Activated naive CD4-positive, alpha-beta T cell treated with anti-CD3 and anti-CD28 coated beads, Interleukin-2, amount 50 U/mL, for 16 hours (primary cell): ENCODE measurements at regions not wholly inside any gene's neighbourhood (a gene's known extent, or its start where the extent isn't known, plus 50 kb on each side); places are given as distances from the start of the nearest gene placed in this dataset.

ENCODE experiments used
- DNase-seq: peaks from one replicate; pipeline ENCODE4 v3.0.0-alpha.2; 2020

- no peak for DNase-seq
Measured at GRCh38 chr12:84660139-84660538, 252.5 kb downstream of the SLC6A15 start.

GRCh38 chr12:84658877-84659276 lies 253.7 kb downstream of the SLC6A15 start:
- no peak for DNase-seq

GRCh38 chr12:84656705-84657104 lies 255.9 kb downstream of the SLC6A15 start:
- no peak for DNase-seq

- DNase-seq = no peak
Measured at GRCh38 chr12:84653482-84653881, 259.1 kb downstream of the SLC6A15 start.

- DNase-seq = no peak
Measured at GRCh38 chr12:84648425-84648824, 264.2 kb downstream of the SLC6A15 start.

GRCh38 chr12:84644908-84645307 lies 267.7 kb downstream of the SLC6A15 start:
- no peak for DNase-seq

- no peak for DNase-seq
Measured at GRCh38 chr12:84643993-84644392, 268.6 kb downstream of the SLC6A15 start.

GRCh38 chr12:84641940-84642545 lies 270.6 kb downstream of the SLC6A15 start:
- DNase-seq = no peak

- no peak for DNase-seq
Measured at GRCh38 chr12:84638811-84639368, 273.7 kb downstream of the SLC6A15 start.

GRCh38 chr12:84637926-84638325 lies 274.7 kb downstream of the SLC6A15 start:
- no peak for DNase-seq

GRCh38 chr12:84636801-84637290 lies 275.8 kb downstream of the SLC6A15 start:
- no peak for DNase-seq

GRCh38 chr12:84634526-84634925 lies 278.1 kb downstream of the SLC6A15 start:
- DNase-seq = no peak

- no peak for DNase-seq
Measured at GRCh38 chr12:84632556-84632955, 280.0 kb downstream of the SLC6A15 start.

GRCh38 chr12:84631020-84631419 lies 281.6 kb downstream of the SLC6A15 start:
- DNase-seq = no peak

GRCh38 chr12:84627593-84627992 lies 285.0 kb downstream of the SLC6A15 start:
- no peak for DNase-seq

- DNase-seq = no peak
Measured at GRCh38 chr12:84624601-84625000, 288.0 kb downstream of the SLC6A15 start.

GRCh38 chr12:84619053-84619571 lies 293.5 kb downstream of the SLC6A15 start:
- DNase-seq = no peak

GRCh38 chr12:84607170-84607819 lies 305.3 kb downstream of the SLC6A15 start:
- DNase-seq = no peak

GRCh38 chr12:84605983-84606382 lies 306.6 kb downstream of the SLC6A15 start:
- no peak for DNase-seq

- no peak for DNase-seq
Measured at GRCh38 chr12:84604551-84604950, 308.0 kb downstream of the SLC6A15 start.

GRCh38 chr12:84603484-84604248 lies 308.9 kb downstream of the SLC6A15 start:
- DNase-seq = no peak

- no peak for DNase-seq
Measured at GRCh38 chr12:84601483-84601882, 311.1 kb downstream of the SLC6A15 start.

GRCh38 chr12:84599539-84599938 lies 313.1 kb downstream of the SLC6A15 start:
- DNase-seq = no peak
